K562 (cell line): ENCODE measurements at regions not wholly inside any gene's neighbourhood (a gene's known extent, or its start where the extent isn't known, plus 50 kb on each side); places are given as distances from the start of the nearest gene placed in this dataset.

Experiments
- ADNP ChIP-seq: fragments of 200-800 bp; sonication (Bioruptor generic); IDR thresholded peaks from 2 replicates; pipeline ENCODE4 v1.6.1; 2016; ENCODE audit warnings: missing genetic modification characterization, missing compliant biosample characterization
- CBX5 ChIP-seq: IDR thresholded peaks from 2 replicates; pipeline ENCODE4 v1.6.1; 2014; ENCODE audit warnings: low read depth, borderline replicate concordance
- ESRRA ChIP-seq: fragments of 450-650 bp; IDR thresholded peaks from 2 replicates; pipeline ENCODE4 v1.6.1; 2014; ENCODE audit warnings: low read depth, mild to moderate bottlenecking, moderate library complexity, borderline replicate concordance
- NCOA2 ChIP-seq, 2 experiments: fragments of 450-650 bp; IDR thresholded peaks; 2 replicates each; pipeline ENCODE4 v1.6.1; 2018; ENCODE audit warnings: mild to moderate bottlenecking in 2 of 2, moderate library complexity in 1 of 2; ENCODE audit not compliant: partially characterized antibody in 2 of 2
- NFE2 ChIP-seq: IDR thresholded peaks from 2 replicates; pipeline ENCODE4 v1.6.1; 2014; ENCODE audit warnings: antibody characterized with exemption, low read depth
- NR2C2 ChIP-seq, 2 experiments: fragments of 200-800 bp in 1 of 2; sonication (Bioruptor generic) in 1 of 2; sonication (generic) in 1 of 2; formaldehyde crosslinking in 1 of 2; IDR thresholded peaks; 2 replicates each; pipeline versions ENCODE4 v1.6.1 to v1.8.0; 2016 to 2022; ENCODE audit warnings: mild to moderate bottlenecking in 1 of 2, missing compliant biosample characterization in 1 of 2, missing genetic modification characterization in 1 of 2, missing genetic modification reagents in 1 of 2
- OTX1 ChIP-seq: fragments of 450-650 bp; formaldehyde crosslinking; IDR thresholded peaks from 2 replicates; pipeline ENCODE4 v1.4.0; 2022; ENCODE audit warnings: mild to moderate bottlenecking
- POLR2AphosphoS5 ChIP-seq: IDR thresholded peaks from 2 replicates; pipeline ENCODE4 v1.6.1; 2011; ENCODE audit warnings: mild to moderate bottlenecking, low read depth, low read length, moderate library complexity; ENCODE audit not compliant: control insufficient read depth, insufficient read depth
- RERE ChIP-seq: sonication (generic); formaldehyde crosslinking; IDR thresholded peaks from 2 replicates; pipeline ENCODE4 v1.8.0; 2023; ENCODE audit warnings: missing genetic modification reagents, mild to moderate bottlenecking, borderline replicate concordance
- SIN3B ChIP-seq: fragments of 450-650 bp; IDR thresholded peaks from 2 replicates; pipeline ENCODE4 v1.6.1; 2017; ENCODE audit warnings: low read depth, mild to moderate bottlenecking, moderate library complexity
- TRIM24 ChIP-seq, 2 experiments: fragments of 450-650 bp; IDR thresholded peaks; 2 replicates each; pipeline ENCODE4 v1.6.1; 2016
- ZMIZ1 ChIP-seq, 2 experiments: fragments of 150-350 bp in 1 of 2; IDR thresholded peaks; 2 replicates each; pipeline ENCODE4 v1.6.1; 2012 to 2016; ENCODE audit warnings: low read depth in 2 of 2, low read length in 2 of 2, mild to moderate bottlenecking in 1 of 2, moderate library complexity in 1 of 2
- ZNF511 ChIP-seq: sonication (generic); formaldehyde crosslinking; IDR thresholded peaks from 2 replicates; pipeline ENCODE4 v1.8.0; 2022; ENCODE audit warnings: mild to moderate bottlenecking, missing genetic modification reagents
- ZNF609 ChIP-seq: sonication (generic); formaldehyde crosslinking; IDR thresholded peaks from 2 replicates; pipeline ENCODE4 v1.8.1; 2023; ENCODE audit warnings: missing genetic modification reagents, mild to moderate bottlenecking, borderline replicate concordance

GRCh38 chr9:113785334-113785733 lies 90.8 kb upstream of the ZNF618 start (continued):
- TF ChIP-seq ZMIZ1 (IDR thresholded peaks at IDR 0.05; ENCODE audit: low read depth in 2 of 2, low read length in 2 of 2) (no peak), CBX5 (no peak), TRIM24 (IDR thresholded peaks at IDR 0.05) (no peak), SIN3B (no peak), RERE (no peak), ESRRA (no peak), NFE2 (no peak), ZNF511 (CRISPR knock-in tag) (no peak), ADNP (tag) (no peak), ZNF609 (no peak), POLR2AphosphoS5 (no peak), OTX1 (CRISPR knock-in tag) (no peak), NCOA2 (IDR thresholded peaks at IDR 0.05; ENCODE audit: partially characterized antibody in 2 of 2) (no peak), NR2C2 (CRISPR knock-in tag; IDR thresholded peaks at IDR 0.05) (no peak), NR2C2 (tag; IDR thresholded peaks at IDR 0.05) (no peak)
